CD4-positive, alpha-beta T cell (primary cell): ENCODE measurements at regions not wholly inside any gene's neighbourhood (a gene's known extent, or its start where the extent isn't known, plus 50 kb on each side); places are given as distances from the start of the nearest gene placed in this dataset.

Source experiments
- ATAC-seq: fragments of 200-7000 bp; cut with Tn5 transposase; one replicate; pipeline ENCODE4 v1.10.0; 2022; ENCODE audit warnings: mild to moderate bottlenecking; ENCODE audit not compliant: poor library complexity
- CTCF ChIA-PET: fragments of 350-600 bp; sonication (Branson Sonifier 250); formaldehyde crosslinking; loops from one replicate; lab custom pipeline; 2021; ENCODE audit warnings: antibody characterized with exemption, inconsistent platforms; lab: Charles Lee
- POLR2A ChIA-PET: fragments of 350-600 bp; sonication (Branson Sonifier 250); formaldehyde crosslinking; loops from one replicate; lab custom pipeline; 2021; ENCODE audit warnings: antibody characterized with exemption, inconsistent platforms; lab: Charles Lee
- DNase-seq, 14 experiments: peaks; one replicate each; pipeline ENCODE4 v3.0.0-alpha.2; 2013 to 2020; ENCODE audit warnings: mixed read lengths in 2 of 14
- H3K27ac ChIP-seq, 2 donors: one replicate each; pipeline versions ENCODE4 v1.5.1 to v1.7.0; 2013; ENCODE audit warnings: low read length in 2 of 2, low read depth in 1 of 2, mild to moderate bottlenecking in 1 of 2
- H3K27me3 ChIP-seq, 2 experiments: 1 replicate in 1 of 2; 2 replicates in 1 of 2; pipeline versions ENCODE4 v1.6.1 to v1.7.0; 2013; ENCODE audit warnings: low read length in 2 of 2, control low read depth in 1 of 2, mild to moderate bottlenecking in 1 of 2, moderate library complexity in 1 of 2; ENCODE audit not compliant: insufficient read depth in 2 of 2, control insufficient read depth in 1 of 2
- H3K36me3 ChIP-seq: one replicate; pipeline ENCODE4 v1.6.1; 2013; ENCODE audit warnings: low read length, control low read depth; ENCODE audit not compliant: insufficient read depth
- H3K4me1 ChIP-seq: one replicate; pipeline ENCODE4 v1.6.1; 2013; ENCODE audit warnings: low read length, control low read depth; ENCODE audit not compliant: insufficient read depth
- H3K4me3 ChIP-seq: one replicate; pipeline ENCODE4 v1.5.1; 2013; ENCODE audit warnings: mild to moderate bottlenecking, low read length, moderate library complexity
- H3K9me3 ChIP-seq, 2 experiments: 1 replicate in 1 of 2; 2 replicates in 1 of 2; pipeline versions ENCODE4 v1.6.1 to v1.7.0; 2013; ENCODE audit warnings: low read length in 2 of 2, mild to moderate bottlenecking in 2 of 2, control low read depth in 1 of 2, moderate library complexity in 1 of 2; ENCODE audit not compliant: control insufficient read depth in 1 of 2, insufficient read depth in 1 of 2
- H3K27ac Mint-ChIP-seq: one replicate; pipeline ENCODE4 v1.8.0; 2020; ENCODE audit warnings: mixed read lengths
- H3K27me3 Mint-ChIP-seq: one replicate; pipeline ENCODE4 v1.8.0; 2021; ENCODE audit warnings: mixed read lengths
- H3K36me3 Mint-ChIP-seq: one replicate; pipeline ENCODE4 v1.8.0; 2021; ENCODE audit warnings: low read depth, mixed read lengths
- H3K4me1 Mint-ChIP-seq: one replicate; pipeline ENCODE4 v1.8.0; 2021; ENCODE audit warnings: low read depth, mixed read lengths
- H3K4me3 Mint-ChIP-seq: one replicate; pipeline ENCODE4 v1.8.0; 2020; ENCODE audit warnings: mild to moderate bottlenecking, mixed read lengths
- H3K9me3 Mint-ChIP-seq: one replicate; pipeline ENCODE4 v1.8.0; 2020; ENCODE audit warnings: mixed read lengths
- CTCF ChIP-seq: fragments of 200-600 bp; IDR thresholded peaks from one replicate; pipeline ENCODE4 v1.8.0; 2022; ENCODE audit warnings: antibody characterized with exemption, mild to moderate bottlenecking
- intact Hi-C, 2 experiments: fragments of 100-400 bp; cut with DNase I in 1 of 2; cut with micrococcal nuclease in 1 of 2; formaldehyde crosslinking; loops; one replicate each; pipeline versions ENCODE4 v1.15.1 to v1.9.0; 2023 to 2025; cut with DNase I, micrococcal nuclease

- H3K4me3 Mint-ChIP-seq, result no peak overlapping the region
- H3K4me1 ChIP-seq, result no peaks in the 10 kb centered on the region
These were observed 301.6 kb downstream of the SLITRK6 start for GRCh38 chr13:85497652-85498051.

GRCh38 chr13:85492283-85492682 is 306.9 kb downstream of the SLITRK6 start:
- no peaks in the 10 kb centered on the region for H3K9me3 ChIP-seq
- DNase-seq (no peak), ATAC-seq (no peak)
- TF ChIP-seq CTCF, result no peak
- H3K27ac ChIP-seq, result no peak overlapping the region
- H3K27me3 ChIP-seq, result no peaks in the 10 kb centered on the region
- POLR2A ChIA-PET, result interaction anchor here (0.5 kb wide), 1 partner anchor 28 kb away, joined by 3 read pairs; no protein-coding TSS in a partner anchor
- intact Hi-C loops, result no loop called here
- Mint-ChIP-seq H3K4me1 (no peaks in the 10 kb centered on the region), H3K9me3 (no peaks in the 10 kb centered on the region), H3K27me3 (no peaks in the 10 kb centered on the region), H3K36me3 (no peaks in the 10 kb centered on the region), H3K27ac (no peak overlapping the region), H3K4me3 (no peak overlapping the region)
- no peaks in the 10 kb centered on the region for H3K36me3 ChIP-seq
- no peak overlapping the region for H3K4me3 ChIP-seq
- CTCF ChIA-PET, result no interaction called here
- H3K4me1 ChIP-seq, result no peaks in the 10 kb centered on the region

More at GRCh38 chr13:85497652-85498051, 301.6 kb downstream of the SLITRK6 start:
- Mint-ChIP-seq H3K27me3 (no peaks in the 10 kb centered on the region), H3K27ac (no peak overlapping the region), H3K4me1 (no peaks in the 10 kb centered on the region), H3K36me3 (no peaks in the 10 kb centered on the region), H3K9me3 (no peaks in the 10 kb centered on the region)
- ATAC-seq (no peak), DNase-seq (no peak)
- H3K36me3 ChIP-seq, result no peaks in the 10 kb centered on the region
- POLR2A ChIA-PET, result interaction anchor here (0.6 kb wide), 1 partner anchor 34 kb away, joined by 3 read pairs; no protein-coding TSS in a partner anchor
- H3K9me3 ChIP-seq, result no peaks in the 10 kb centered on the region
- no peak overlapping the region for H3K4me3 ChIP-seq
- TF ChIP-seq CTCF, result no peak
- CTCF ChIA-PET, result no interaction called here
- no peak overlapping the region for H3K27ac ChIP-seq
- H3K27me3 ChIP-seq, result no peaks in the 10 kb centered on the region
- intact Hi-C loops, result no loop called here

DNA sequence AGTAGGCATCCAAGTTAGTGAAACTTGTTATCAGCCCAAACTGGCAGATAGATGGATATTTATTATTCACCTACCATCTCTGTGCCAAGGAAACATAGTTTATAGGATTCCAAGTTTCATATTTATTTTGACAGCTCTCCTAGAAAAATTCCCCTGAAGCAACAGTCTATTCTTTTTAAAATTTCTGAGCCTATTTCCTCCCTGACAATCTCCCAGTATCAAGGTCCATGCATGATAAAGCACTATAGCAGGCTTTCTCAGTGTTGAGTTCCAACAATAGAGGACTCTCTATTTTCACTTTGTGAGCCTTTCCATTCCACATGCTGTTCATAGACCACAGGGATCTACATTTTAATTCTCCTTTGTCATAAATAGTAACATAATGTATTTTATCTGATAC is 312.6 kb downstream of the SLITRK6 start:
- H3K27ac Mint-ChIP-seq, result no peak overlapping the region
- intact Hi-C loops, result no loop called here
- no peaks in the 10 kb centered on the region for H3K4me1 ChIP-seq
- H3K9me3 Mint-ChIP-seq, result peaks cover 2% of the 10 kb centered on the region
- no peak for TF ChIP-seq CTCF
- H3K9me3 ChIP-seq, result peaks cover 0 to 4% of the 10 kb centered on the region in 2 experiments
- H3K4me3 ChIP-seq, result no peak overlapping the region
- CTCF ChIA-PET, result no interaction called here
- DNase-seq, result no peak
- no peaks in the 10 kb centered on the region for H3K27me3 ChIP-seq
- POLR2A ChIA-PET, result no interaction called here
- H3K27ac ChIP-seq, result no peak overlapping the region
- no peak for ATAC-seq
- no peaks in the 10 kb centered on the region for H3K27me3 Mint-ChIP-seq
- H3K36me3 Mint-ChIP-seq, result no peaks in the 10 kb centered on the region
- no peaks in the 10 kb centered on the region for H3K4me1 Mint-ChIP-seq
- no peaks in the 10 kb centered on the region for H3K36me3 ChIP-seq
- no peak overlapping the region for H3K4me3 Mint-ChIP-seq
